ES-I3 (cell line): ENCODE measurements at regions not wholly inside any gene's neighbourhood (a gene's known extent, or its start where the extent isn't known, plus 50 kb on each side); places are given as distances from the start of the nearest gene placed in this dataset.

Experiments used
- H3K36me3 ChIP-seq: 2 replicates; pipeline ENCODE4 v1.6.1; 2013; ENCODE audit warnings: mild to moderate bottlenecking, low read length, control low read depth, moderate library complexity; ENCODE audit not compliant: insufficient read depth
- H3K4me1 ChIP-seq: 2 replicates; pipeline ENCODE4 v1.6.1; 2013; ENCODE audit warnings: mild to moderate bottlenecking, control low read depth, low read length; ENCODE audit not compliant: insufficient read depth
- H3K9ac ChIP-seq: 2 replicates; pipeline ENCODE4 v1.6.1; 2013; ENCODE audit warnings: low read depth, mild to moderate bottlenecking, low read length, moderate library complexity
- H3K9me3 ChIP-seq: 2 replicates; pipeline ENCODE4 v1.6.1; 2013; ENCODE audit warnings: mild to moderate bottlenecking, low read length, moderate library complexity; ENCODE audit not compliant: control insufficient read depth, insufficient read depth

- H3K4me1 ChIP-seq: no peaks in the 10 kb centered on the region
- H3K9me3 ChIP-seq: no peaks in the 10 kb centered on the region
- H3K36me3 ChIP-seq: no peaks in the 10 kb centered on the region
- H3K9ac ChIP-seq: no peak overlapping the region
Measured at GRCh38 chr6:146865756-146866379, 267.1 kb downstream of the ADGB start.

- H3K9me3 ChIP-seq: no peaks in the 10 kb centered on the region
- H3K4me1 ChIP-seq: no peaks in the 10 kb centered on the region
- H3K36me3 ChIP-seq: no peaks in the 10 kb centered on the region
- no peak overlapping the region for H3K9ac ChIP-seq
Measured at GRCh38 chr6:146866731-146867414, 268.1 kb downstream of the ADGB start.

GRCh38 chr6:146868671-146869209, 270.0 kb downstream of the ADGB start:
- H3K4me1 ChIP-seq: no peaks in the 10 kb centered on the region
- H3K36me3 ChIP-seq: no peaks in the 10 kb centered on the region
- no peaks in the 10 kb centered on the region for H3K9me3 ChIP-seq
- no peak overlapping the region for H3K9ac ChIP-seq

GRCh38 chr6:146870760-146871159, 272.0 kb downstream of the ADGB start:
- Histone ChIP-seq H3K36me3 (no peaks in the 10 kb centered on the region), H3K4me1 (no peaks in the 10 kb centered on the region), H3K9me3 (no peaks in the 10 kb centered on the region)

GRCh38 chr6:146871611-146872425, 273.0 kb downstream of the ADGB start:
- H3K9ac ChIP-seq: no peak overlapping the region
- no peaks in the 10 kb centered on the region for H3K9me3 ChIP-seq

More at GRCh38 chr6:146870760-146871159, 272.0 kb downstream of the ADGB start:
- no peak overlapping the region for H3K9ac ChIP-seq

GRCh38 chr6:146872426-146872785, 273.6 kb downstream of the ADGB start:
- Histone ChIP-seq H3K9me3 (no peaks in the 10 kb centered on the region), H3K4me1 (no peaks in the 10 kb centered on the region), H3K9ac (no peak overlapping the region), H3K36me3 (no peaks in the 10 kb centered on the region)

More at GRCh38 chr6:146871611-146872425, 273.0 kb downstream of the ADGB start:
- Histone ChIP-seq H3K36me3 (no peaks in the 10 kb centered on the region), H3K4me1 (no peaks in the 10 kb centered on the region)

- no peaks in the 10 kb centered on the region for H3K4me1 ChIP-seq
- no peak overlapping the region for H3K9ac ChIP-seq
- H3K9me3 ChIP-seq: no peaks in the 10 kb centered on the region
- no peaks in the 10 kb centered on the region for H3K36me3 ChIP-seq
Measured at GRCh38 chr6:146874278-146875018, 275.7 kb downstream of the ADGB start.

GRCh38 chr6:146875927-146876270, 277.1 kb downstream of the ADGB start:
- Histone ChIP-seq H3K9me3 (no peaks in the 10 kb centered on the region), H3K4me1 (no peaks in the 10 kb centered on the region), H3K36me3 (no peaks in the 10 kb centered on the region), H3K9ac (no peak overlapping the region)

GRCh38 chr6:146876271-146877151, 277.7 kb downstream of the ADGB start:
- Histone ChIP-seq H3K9ac (no peak overlapping the region), H3K9me3 (no peaks in the 10 kb centered on the region), H3K4me1 (0 out of 2 replicates have a peak, but pooled peaks cover 4% of the 10 kb centered on the region), H3K36me3 (no peaks in the 10 kb centered on the region)

GRCh38 chr6:146878168-146878951, 279.6 kb downstream of the ADGB start:
- H3K4me1 ChIP-seq: 0 out of 2 replicates have a peak, but pooled peaks cover 4% of the 10 kb centered on the region
- no peaks in the 10 kb centered on the region for H3K9me3 ChIP-seq
- no peaks in the 10 kb centered on the region for H3K36me3 ChIP-seq
- no peak overlapping the region for H3K9ac ChIP-seq

- Histone ChIP-seq H3K4me1 (0 out of 2 replicates have a peak, but pooled peaks cover 4% of the 10 kb centered on the region), H3K9ac (no peak overlapping the region), H3K36me3 (no peaks in the 10 kb centered on the region), H3K9me3 (no peaks in the 10 kb centered on the region)
Measured at GRCh38 chr6:146878952-146879340, 280.2 kb downstream of the ADGB start.

GRCh38 chr6:146879406-146880117, 280.8 kb downstream of the ADGB start:
- Histone ChIP-seq H3K4me1 (0 out of 2 replicates have a peak, but pooled peaks cover 4% of the 10 kb centered on the region), H3K9ac (no peak overlapping the region), H3K9me3 (no peaks in the 10 kb centered on the region), H3K36me3 (no peaks in the 10 kb centered on the region)
